Heart right ventricle (tissue), 16 donors: ENCODE measurements at regions not wholly inside any gene's neighbourhood (a gene's known extent, or its start where the extent isn't known, plus 50 kb on each side); places are given as distances from the start of the nearest gene placed in this dataset.

Source experiments
- ATAC-seq, 8 donors: fragments of 200-7000 bp; cut with Tn5 transposase; one replicate each; pipeline ENCODE4 v1.9.1; 2020; ENCODE audit warnings: mild to moderate bottlenecking in 8 of 8, moderate library complexity in 8 of 8, moderate number of reproducible peaks in 1 of 8
- DNase-seq, 2 donors: peaks; one replicate each; pipeline ENCODE4 v3.0.0-alpha.2; 2020
- H3K27ac ChIP-seq, 10 donors: fragments of 200-600 bp; sonication (generic) in 2 of 10; one replicate each; pipeline versions ENCODE4 v1.5.0 to v1.8.0; 2020 to 2022; ENCODE audit warnings: mild to moderate bottlenecking in 3 of 10
- H3K27me3 ChIP-seq, 7 donors: fragments of 200-600 bp; one replicate each; pipeline ENCODE4 v1.8.0; 2021 to 2022; ENCODE audit warnings: mild to moderate bottlenecking in 2 of 7
- H3K36me3 ChIP-seq, 9 donors: fragments of 200-600 bp; sonication (generic) in 1 of 9; one replicate each; pipeline versions ENCODE4 v1.5.0 to v1.8.0; 2020 to 2022; ENCODE audit warnings: mild to moderate bottlenecking in 2 of 9
- H3K4me1 ChIP-seq, 9 donors: fragments of 200-600 bp; sonication (generic) in 1 of 9; one replicate each; pipeline versions ENCODE4 v1.5.0 to v1.8.0; 2020 to 2022; ENCODE audit warnings: mild to moderate bottlenecking in 4 of 9
- H3K4me3 ChIP-seq, 10 donors: fragments of 200-600 bp; sonication (generic) in 2 of 10; one replicate each; pipeline versions ENCODE4 v1.5.0 to v1.8.0; 2020 to 2022; ENCODE audit warnings: mild to moderate bottlenecking in 7 of 10, moderate library complexity in 2 of 10
- H3K9me3 ChIP-seq, 11 donors: fragments of 200-600 bp in 10 of 11; sonication (generic) in 2 of 11; one replicate each; pipeline versions ENCODE4 v1.5.0 to v1.8.0; 2013 to 2022; ENCODE audit warnings: mild to moderate bottlenecking in 2 of 11, control low read depth in 1 of 11, moderate library complexity in 1 of 11
- CTCF ChIP-seq, 9 donors: fragments of 200-600 bp; sonication (generic) in 2 of 9; IDR thresholded peaks; one replicate each; pipeline versions ENCODE4 v1.5.0 to v1.8.0; 2021 to 2022; ENCODE audit warnings: antibody characterized with exemption in 9 of 9, mild to moderate bottlenecking in 5 of 9, moderate library complexity in 1 of 9
- WGBS, 2 donors: extraction: QIAGEN DNeasy Blood & Tissue Kit; methylation state at CpG; one replicate each; pipeline ENCODE4 v1.1.7; 2013; ENCODE audit warnings: inconsistent platforms in 1 of 2; 5-methylcytosine and 5-hydroxymethylcytosine counted together
- intact Hi-C, 10 donors: fragments of 100-400 bp; cut with DNase I; formaldehyde crosslinking; loops; one replicate each; pipeline versions ENCODE4 v1.11.1 to v1.14.2; 2022
- donor health status: Arrhythmogenic right ventricular cardiomyopathy.
- donor health status: ischemic (EF 13 %, LVEDD 7.1; RV severe dilation, severe dysfunction).
- donor health status: healthy with polysubstance abuse.
- donor health status: DM: no; HTN: yes; CAD: no.
- donor health status: DM: no; HTN: no; CAD: no.
- donor health status: ischemic (EF 25% LVEDD 6.9; RV normal size, moderate dysfunction).
- donor health status: ischemic (EF 25% LVEDD 5.7; RV mildly dilated, moderate dysfunction).
- donor health status: healthy.
- donor health status: DM: yes; HTN: yes; CAD: no.
- donor health status: Ischemic cardiomyopathy.
- donor health status: ischemic (EF 35%, LVEDD 5.7; RV mildly dilated, moderate dysfunction).
- donor health status: nonischemic (EF 11% LVEDD 7.7; RV severe dilation, severe dysfunction).
- donor health status: DM: yes; HTN: yes; CAD: no.
- donor health status: PGD.
- donor health status: ischemic (EF 29% LVEDD 5.4; RV normal size, mild dysfunction).
- donor health status: nonischemic (EF 23%, LVEDD 6.1; RV moderate dilation, normal function).

- no peaks in the 10 kb centered on the region for H3K9me3 ChIP-seq
- intact Hi-C loops: loop anchor here in 7 of 10 donors (2.0 to 10.0 kb wide), 4 partner anchors 369 to 884 kb away; no protein-coding TSS in a partner anchor
- DNase-seq (peak in 1 of 2 donors; percentile 13), ATAC-seq (peak in 6 of 8 donors; percentile 38 to 81 (median 72))
- H3K27ac ChIP-seq: no peak overlapping the region
- TF ChIP-seq CTCF (IDR thresholded peaks at IDR 0.05): peak in 7 of 9 donors; percentile 32 to 58 (median 44)
- no peaks in the 10 kb centered on the region for H3K4me1 ChIP-seq
- 20 to 37% methylated on average over 2 of the region's 2 CpGs for WGBS, 2 donors
- H3K27me3 ChIP-seq: no peaks in the 10 kb centered on the region
- H3K36me3 ChIP-seq: no peaks in the 10 kb centered on the region
- no peak overlapping the region for H3K4me3 ChIP-seq
Measured at GRCh38 chr1:102191723-102192122, 195.0 kb upstream of the OLFM3 start.

DNA sequence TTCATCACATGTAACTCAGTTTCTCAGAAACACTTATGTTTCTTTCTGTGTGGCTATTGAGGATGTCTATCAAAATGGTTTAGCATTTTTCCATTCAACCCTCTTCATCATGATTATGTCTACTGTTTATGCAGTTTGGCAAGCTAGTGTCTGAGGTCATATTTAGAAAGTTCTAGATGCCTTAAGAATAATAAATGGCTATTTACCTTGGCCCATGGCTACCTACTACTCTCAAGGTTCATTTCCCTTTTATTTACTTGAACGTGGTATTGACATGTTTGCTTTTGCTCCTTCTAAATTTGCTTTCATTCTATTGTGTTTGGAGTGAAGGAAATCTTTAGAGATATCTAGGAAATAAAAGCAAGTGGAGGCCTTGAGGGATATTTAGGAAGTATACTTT lies 193.7 kb upstream of the OLFM3 start:
- TF ChIP-seq CTCF (IDR thresholded peaks at IDR 0.05): no peak
- H3K27me3 ChIP-seq: no peaks in the 10 kb centered on the region
- no peak for DNase-seq
- WGBS, 2 donors: 48 to 50% methylated on average over 1 of the region's 1 CpG
- no peaks in the 10 kb centered on the region for H3K9me3 ChIP-seq
- ATAC-seq: no peak
- H3K36me3 ChIP-seq: no peaks in the 10 kb centered on the region
- no peak overlapping the region for H3K4me3 ChIP-seq
- H3K4me1 ChIP-seq: no peaks in the 10 kb centered on the region
- intact Hi-C loops: loop anchor here in 7 of 10 donors (2.0 to 10.0 kb wide), 4 partner anchors 368 to 883 kb away; no protein-coding TSS in a partner anchor
- H3K27ac ChIP-seq: no peak overlapping the region

DNA sequence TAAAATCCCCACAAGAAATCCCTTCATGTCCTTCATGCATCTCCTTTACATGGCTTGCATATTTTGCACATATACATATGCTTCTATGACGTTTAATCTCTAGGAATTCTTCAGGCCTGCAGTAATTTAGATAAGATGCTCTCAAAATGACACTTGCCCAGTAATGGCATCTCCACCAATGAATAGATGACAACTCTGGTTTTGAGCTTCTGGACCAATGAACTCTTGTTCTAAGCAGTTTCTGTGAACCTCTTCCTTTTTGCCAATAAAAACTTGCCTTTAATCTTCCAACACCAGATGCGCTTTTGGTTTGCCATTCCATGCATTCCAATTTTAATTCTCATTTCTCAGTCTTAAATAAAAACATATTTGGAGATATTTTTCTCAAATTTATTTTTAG lies 189.8 kb upstream of the OLFM3 start:
- intact Hi-C loops: loop anchor here in 1 of 10 donors (10.0 kb wide), 1 partner anchor 362 kb away; no protein-coding TSS in a partner anchor
- no peak for TF ChIP-seq CTCF (IDR thresholded peaks at IDR 0.05)

DNA sequence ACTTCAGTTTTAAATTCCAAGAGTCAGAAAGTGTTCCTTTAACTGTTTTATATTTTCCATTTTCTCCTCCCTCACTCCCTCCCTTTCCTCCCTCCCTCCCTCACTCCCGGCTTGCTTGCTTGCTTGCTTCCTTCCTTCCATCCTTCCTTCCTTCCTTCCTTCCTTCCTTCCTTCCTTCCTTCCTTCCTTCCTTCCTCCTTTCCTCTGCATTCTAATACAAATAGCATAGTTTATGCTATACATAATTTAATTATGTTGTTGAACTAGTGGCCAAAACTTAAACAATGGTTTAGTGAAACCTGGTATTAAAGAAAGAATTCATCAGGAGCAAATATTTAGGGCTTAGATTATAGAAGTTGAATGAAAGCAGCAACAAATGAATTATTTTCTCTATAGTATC lies 188.5 kb upstream of the OLFM3 start:
- H3K27me3 ChIP-seq: no peaks in the 10 kb centered on the region
- H3K9me3 ChIP-seq: no peaks in the 10 kb centered on the region
- no peak overlapping the region for H3K27ac ChIP-seq
- DNase-seq (no peak), ATAC-seq (no peak)
- no peaks in the 10 kb centered on the region for H3K36me3 ChIP-seq
- 39 to 43% methylated on average over 1 of the region's 1 CpG for WGBS, 2 donors
- no peaks in the 10 kb centered on the region for H3K4me1 ChIP-seq
- no peak for TF ChIP-seq CTCF (IDR thresholded peaks at IDR 0.05)
- H3K4me3 ChIP-seq: no peak overlapping the region
- intact Hi-C loops: loop anchor here in 1 of 10 donors (10.0 kb wide), 1 partner anchor 360 kb away; no protein-coding TSS in a partner anchor

More for the DNA sequence above, 189.8 kb upstream of the OLFM3 start:
- ATAC-seq (no peak), DNase-seq (no peak)
- no peak overlapping the region for H3K27ac ChIP-seq
- no peak overlapping the region for H3K4me3 ChIP-seq
- H3K27me3 ChIP-seq: no peaks in the 10 kb centered on the region
- no peaks in the 10 kb centered on the region for H3K9me3 ChIP-seq
- WGBS, 2 donors: 55% methylated on average over 2 of the region's 2 CpGs
- H3K36me3 ChIP-seq: no peaks in the 10 kb centered on the region
- no peaks in the 10 kb centered on the region for H3K4me1 ChIP-seq
